ENCODE measurements at regions not wholly inside any gene's neighbourhood (a gene's known extent, or its start where the extent isn't known, plus 50 kb on each side); places are given as distances from the start of the nearest gene placed in this dataset.

DNA sequence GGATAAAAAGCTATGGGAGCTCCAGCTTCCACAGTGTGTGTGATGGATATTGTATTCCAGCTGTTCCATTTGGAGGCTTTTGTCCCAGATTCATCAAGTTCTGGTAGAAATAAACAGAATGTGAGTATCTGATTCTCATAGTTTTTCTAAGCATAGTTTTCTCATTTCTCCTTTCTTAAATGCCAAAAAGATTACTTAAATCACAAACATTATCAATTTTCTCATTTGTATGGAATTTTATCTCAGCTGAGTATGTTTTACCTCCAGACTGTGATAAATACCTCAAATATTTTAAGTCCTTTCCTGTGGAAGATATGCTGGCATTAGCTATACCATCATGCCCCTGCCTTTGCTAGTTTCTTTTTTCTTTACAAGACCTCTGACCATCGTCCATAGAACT lies 767.3 kb downstream of the TFAP2A start:
- peak; percentile 83 for DNase-seq

DNA sequence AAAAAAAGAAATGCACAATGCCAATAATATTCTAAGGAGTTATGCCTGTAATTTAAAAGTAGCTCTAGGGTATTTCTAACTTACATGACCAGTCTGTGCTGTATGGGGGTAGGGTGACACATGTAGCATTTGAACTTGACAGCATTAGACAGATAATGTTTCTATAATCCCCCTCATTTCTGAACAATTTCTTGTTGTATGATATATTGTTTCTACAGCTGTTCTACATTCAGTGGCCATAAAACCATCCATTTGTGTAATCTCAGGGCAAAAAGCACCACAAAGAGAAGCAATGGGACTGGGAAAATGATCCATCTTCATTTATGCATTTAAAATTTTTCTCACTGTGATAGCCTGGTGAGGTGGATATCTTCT lies 767.8 kb downstream of the TFAP2A start:
- peak; percentile 31 for DNase-seq

- DNase-seq: peak; percentile 56
Observed at GRCh38 chr6:9646342-9647070, 768.4 kb downstream of the TFAP2A start.

GRCh38 chr6:9638861-9639260 lies 776.0 kb downstream of the TFAP2A start:
- no peak for DNase-seq

DNA sequence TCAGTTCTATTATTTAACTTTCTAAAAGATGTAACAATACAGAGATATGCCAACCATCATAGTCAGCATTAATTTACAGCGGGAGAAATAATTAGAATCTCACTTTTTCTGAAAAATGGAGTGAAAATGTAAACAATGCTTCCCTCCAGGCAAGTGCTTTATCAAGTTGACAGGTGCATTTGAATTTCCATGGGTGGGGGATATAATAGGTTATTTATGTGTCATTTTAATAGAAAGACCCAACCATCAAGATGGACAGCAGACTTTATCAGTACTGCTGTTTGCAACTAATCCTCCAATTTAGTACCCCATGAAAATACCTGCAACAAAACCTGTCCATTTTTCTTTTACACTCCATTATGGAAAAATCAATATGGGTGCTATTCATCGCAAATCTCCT lies 780.1 kb downstream of the TFAP2A start:
- DNase-seq: no peak

DNA sequence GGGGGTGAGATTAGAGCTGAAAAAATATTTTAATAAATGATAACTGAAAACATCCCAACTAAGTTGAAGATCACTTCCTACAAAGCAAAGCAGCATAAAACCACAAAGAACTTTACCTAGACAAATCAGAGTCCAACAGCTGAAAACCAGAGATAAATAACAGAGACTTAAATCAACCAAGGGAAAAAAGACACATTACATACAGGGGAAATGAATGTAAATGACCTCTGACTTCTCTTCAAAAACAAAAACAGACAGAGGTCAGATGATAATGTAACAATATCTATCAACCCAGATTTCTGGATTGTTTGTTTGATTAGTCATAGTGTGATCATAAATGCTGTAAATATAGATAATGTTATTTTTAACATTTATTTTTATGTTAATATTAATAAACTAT lies 782.8 kb downstream of the TFAP2A start:
- DNase-seq: no peak

DNA sequence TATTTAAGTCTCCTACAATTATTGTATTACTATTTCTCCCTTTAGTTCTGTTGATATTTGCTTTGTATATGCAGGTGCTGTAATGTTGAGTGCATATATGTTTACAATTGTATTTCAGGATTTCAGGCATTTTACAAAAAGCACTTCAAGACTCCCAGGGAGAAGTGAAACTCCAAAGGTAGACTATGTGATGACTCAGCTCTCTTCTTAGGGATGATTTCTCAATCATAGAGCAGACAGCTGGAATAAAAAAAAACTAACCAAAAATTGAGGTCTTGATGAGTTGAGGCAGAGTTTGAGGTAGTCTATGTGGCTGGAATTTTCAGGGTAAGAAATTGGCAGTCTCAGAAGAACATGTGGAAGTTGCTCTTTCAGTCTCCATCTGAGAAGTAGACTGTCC lies 786.1 kb downstream of the TFAP2A start:
- no peak for DNase-seq

DNA sequence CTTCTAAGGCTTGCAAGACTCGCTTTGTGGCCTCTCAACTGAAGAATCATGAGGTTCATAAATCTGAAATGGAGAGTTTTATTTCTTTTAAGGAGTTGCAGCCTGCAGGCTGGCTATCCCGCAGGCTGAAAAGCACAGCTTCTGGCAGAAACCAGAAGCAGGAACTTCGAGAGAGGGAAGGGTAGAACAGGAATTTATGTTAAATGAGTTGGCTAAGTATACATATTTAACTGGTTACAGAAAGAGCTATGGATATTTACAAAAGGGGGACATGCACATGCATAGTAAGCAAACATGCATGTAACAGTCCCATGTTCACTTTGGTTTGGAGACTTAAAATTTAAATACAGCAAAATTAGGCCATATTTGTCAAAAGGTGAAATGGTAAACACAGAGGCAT lies 787.0 kb downstream of the TFAP2A start:
- DNase-seq: no peak

GRCh38 chr6:9623985-9624384 lies 790.9 kb downstream of the TFAP2A start:
- DNase-seq: peak; percentile 76

GRCh38 chr6:9623228-9623832 lies 791.5 kb downstream of the TFAP2A start:
- no peak for DNase-seq

GRCh38 chr6:9621276-9621675 lies 793.6 kb downstream of the TFAP2A start:
- DNase-seq: peak; percentile 52

GRCh38 chr6:9620687-9621086 lies 794.2 kb downstream of the TFAP2A start:
- no peak for DNase-seq

DNA sequence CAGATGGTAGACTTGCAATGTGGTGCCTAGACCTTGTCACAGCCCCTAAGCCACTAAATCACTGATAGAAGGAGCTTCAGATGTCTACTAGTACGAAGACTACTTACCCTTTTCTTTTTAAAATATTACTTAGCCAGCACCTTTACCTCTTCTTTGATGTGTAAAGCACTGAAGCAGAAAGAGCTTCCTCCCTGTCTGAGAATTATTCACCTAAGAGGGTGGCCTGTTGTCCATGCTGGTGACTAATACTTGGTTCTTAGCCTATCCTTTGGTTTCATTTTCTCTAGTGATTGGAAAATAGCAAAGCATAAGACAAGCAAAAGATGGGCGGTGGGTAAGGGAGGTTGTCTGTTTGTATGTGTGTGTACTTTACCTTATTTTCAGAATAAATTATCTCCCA lies 794.6 kb downstream of the TFAP2A start:
- peak; percentile 45 for DNase-seq

GRCh38 chr6:9614778-9615177 lies 800.1 kb downstream of the TFAP2A start:
- no peak for DNase-seq

GRCh38 chr6:9612489-9612888 lies 802.4 kb downstream of the TFAP2A start:
- DNase-seq: peak; percentile 56

GRCh38 chr6:9610620-9611415 lies 804.1 kb downstream of the TFAP2A start:
- no peak for DNase-seq

DNA sequence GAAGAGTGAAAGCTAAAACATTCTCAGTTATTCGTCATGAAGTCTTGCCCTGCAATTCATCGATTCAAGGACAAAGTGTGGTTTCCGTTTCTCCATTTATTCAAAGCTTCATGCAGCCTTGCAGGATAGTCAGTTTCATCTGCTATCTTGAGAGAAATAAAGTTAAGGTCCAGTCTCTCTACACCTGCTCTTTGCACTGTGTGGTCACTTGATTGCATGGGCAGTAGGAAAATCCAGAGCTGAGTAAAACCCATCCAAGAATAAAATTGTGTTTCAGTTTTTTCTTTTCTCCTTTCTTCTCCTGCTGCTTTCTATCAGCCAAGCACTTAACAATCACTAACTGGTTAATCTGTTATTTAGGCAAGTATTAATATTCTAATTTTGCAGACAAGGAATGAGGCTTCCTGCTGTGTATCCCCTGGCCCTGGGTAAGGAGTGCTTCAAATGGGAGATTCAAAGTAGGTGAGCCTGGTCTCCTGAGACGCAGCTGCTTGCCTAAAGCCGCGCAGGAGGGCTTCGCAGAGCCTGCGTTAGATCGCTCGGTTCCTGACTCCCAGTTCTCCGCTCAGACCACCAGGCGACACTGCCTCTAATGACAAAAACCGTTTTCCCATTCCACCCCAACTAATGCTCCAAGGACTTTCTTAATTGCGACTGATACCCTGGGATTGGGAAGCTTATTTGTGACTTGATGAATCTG lies 808.3 kb downstream of the TFAP2A start:
- no peak for DNase-seq

- DNase-seq: no peak
Observed at GRCh38 chr6:9594746-9595145, 820.1 kb downstream of the TFAP2A start.

- peak; percentile 36 for DNase-seq
Observed at GRCh38 chr6:9593554-9593953, 821.3 kb downstream of the TFAP2A start.

- DNase-seq: peak; percentile 34
Observed at GRCh38 chr6:9583753-9584352, 831.0 kb downstream of the TFAP2A start.

- no peak for DNase-seq
Observed at GRCh38 chr6:9581155-9581554, 833.7 kb downstream of the TFAP2A start.

- peak; percentile 13 for DNase-seq
Observed at GRCh38 chr6:9576521-9576920, 838.4 kb downstream of the TFAP2A start.

- DNase-seq: no peak
Observed at GRCh38 chr6:9566096-9566495, 848.8 kb downstream of the TFAP2A start.
